Gastroesophageal sphincter (tissue), 4 donors: ENCODE measurements at regions not wholly inside any gene's neighbourhood (a gene's known extent, or its start where the extent isn't known, plus 50 kb on each side); places are given as distances from the start of the nearest gene placed in this dataset.

Experiments used
- ATAC-seq: fragments of 150-250 bp; one replicate; pipeline ENCODE4 v1.9.1; 2016; ENCODE audit warnings: mild to moderate bottlenecking, moderate library complexity
- H3K27ac ChIP-seq, 4 donors: fragments of 200-600 bp; sonication (generic) in 3 of 4; 1 replicate in 3 of 4; 2 replicates in 1 of 4; pipeline ENCODE4 v1.5.1; 2016 to 2019
- H3K27me3 ChIP-seq: fragments of 200-600 bp; sonication (generic); one replicate; pipeline ENCODE4 v1.5.1; 2019
- H3K36me3 ChIP-seq, 2 donors: fragments of 200-600 bp; sonication (generic); one replicate each; pipeline ENCODE4 v1.5.1; 2019; ENCODE audit warnings: control low read depth in 1 of 2
- H3K4me1 ChIP-seq, 3 donors: fragments of 200-600 bp; sonication (generic); 1 replicate in 2 of 3; 2 replicates in 1 of 3; pipeline ENCODE4 v1.5.1; 2016 to 2019; ENCODE audit warnings: control low read depth in 2 of 3
- H3K4me3 ChIP-seq, 2 donors: fragments of 200-600 bp; sonication (generic); one replicate each; pipeline ENCODE4 v1.5.1; 2019; ENCODE audit warnings: mild to moderate bottlenecking in 1 of 2, moderate library complexity in 1 of 2
- H3K9me3 ChIP-seq, 3 donors: fragments of 200-600 bp; sonication (generic); one replicate each; pipeline ENCODE4 v1.5.1; 2017 to 2019; ENCODE audit warnings: control low read depth in 2 of 3
- EP300 ChIP-seq: sonication (generic); formaldehyde crosslinking; IDR thresholded peaks from one replicate; pipeline ENCODE4 v1.6.1; 2017; ENCODE audit warnings: antibody characterized with exemption, mild to moderate bottlenecking
- POLR2A ChIP-seq, 2 donors: fragments of 450-650 bp; IDR thresholded peaks; one replicate each; pipeline ENCODE4 v1.6.1; 2017; ENCODE audit warnings: antibody characterized with exemption in 2 of 2, mild to moderate bottlenecking in 2 of 2, moderate library complexity in 1 of 2
- POLR2AphosphoS5 ChIP-seq: sonication (generic); formaldehyde crosslinking; IDR thresholded peaks from one replicate; pipeline ENCODE4 v1.6.1; 2017; ENCODE audit warnings: antibody characterized with exemption
- WGBS, 2 donors: methylation state at CpG; one replicate each; pipeline ENCODE4 v1.1.5; 2018; ENCODE audit warnings: low coverage in 1 of 2; 5-methylcytosine and 5-hydroxymethylcytosine counted together
- TF ChIP-seq, protein P1 (sequence below), 4 experiments: fragments of 200-600 bp in 2 of 4; fragments of 450-650 bp in 2 of 4; sonication (generic) in 1 of 4; IDR thresholded peaks; one replicate each; pipeline ENCODE4 v1.5.1; 2017 to 2019; ENCODE audit warnings: antibody characterized with exemption in 4 of 4, mild to moderate bottlenecking in 2 of 4, moderate library complexity in 2 of 4

DNA sequence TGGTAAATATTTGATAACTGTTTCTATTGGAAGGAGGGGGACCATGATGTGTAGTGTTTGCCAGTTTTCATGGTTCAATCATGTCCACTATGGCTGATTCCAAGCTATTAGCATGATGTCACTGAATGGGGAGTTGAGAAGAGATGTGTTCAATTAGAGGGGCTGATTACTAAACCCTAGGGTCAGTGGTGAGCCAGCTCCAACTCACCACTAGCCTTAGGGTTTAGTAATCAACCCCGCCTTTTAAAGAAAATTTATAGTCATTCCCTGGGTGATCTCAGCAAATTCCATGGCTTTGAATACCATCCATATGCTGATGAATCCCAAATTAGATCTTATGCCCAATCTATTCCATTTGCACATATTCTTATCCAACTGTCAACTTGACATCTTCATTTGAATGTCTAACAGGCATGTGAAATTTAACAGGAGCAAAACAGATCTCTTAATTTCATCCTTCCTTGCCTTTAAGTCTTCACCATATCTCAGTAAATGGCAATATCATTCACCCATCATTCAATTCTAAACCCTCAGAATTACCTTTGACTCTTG is 98.8 kb downstream of the GCNT1 start:
- Histone ChIP-seq H3K36me3 (no peaks in the 10 kb centered on the region), H3K4me1 (peaks cover 0 to 8% (median 0%) of the 10 kb centered on the region in 3 donors), H3K9me3 (no peaks in the 10 kb centered on the region), H3K4me3 (no peak overlapping the region), H3K27me3 (no peaks in the 10 kb centered on the region), H3K27ac (no peak overlapping the region)
- TF ChIP-seq EP300 = no peak
- TF ChIP-seq POLR2A (IDR thresholded peaks at IDR 0.05) = no peak
- TF ChIP-seq, protein P1, sequence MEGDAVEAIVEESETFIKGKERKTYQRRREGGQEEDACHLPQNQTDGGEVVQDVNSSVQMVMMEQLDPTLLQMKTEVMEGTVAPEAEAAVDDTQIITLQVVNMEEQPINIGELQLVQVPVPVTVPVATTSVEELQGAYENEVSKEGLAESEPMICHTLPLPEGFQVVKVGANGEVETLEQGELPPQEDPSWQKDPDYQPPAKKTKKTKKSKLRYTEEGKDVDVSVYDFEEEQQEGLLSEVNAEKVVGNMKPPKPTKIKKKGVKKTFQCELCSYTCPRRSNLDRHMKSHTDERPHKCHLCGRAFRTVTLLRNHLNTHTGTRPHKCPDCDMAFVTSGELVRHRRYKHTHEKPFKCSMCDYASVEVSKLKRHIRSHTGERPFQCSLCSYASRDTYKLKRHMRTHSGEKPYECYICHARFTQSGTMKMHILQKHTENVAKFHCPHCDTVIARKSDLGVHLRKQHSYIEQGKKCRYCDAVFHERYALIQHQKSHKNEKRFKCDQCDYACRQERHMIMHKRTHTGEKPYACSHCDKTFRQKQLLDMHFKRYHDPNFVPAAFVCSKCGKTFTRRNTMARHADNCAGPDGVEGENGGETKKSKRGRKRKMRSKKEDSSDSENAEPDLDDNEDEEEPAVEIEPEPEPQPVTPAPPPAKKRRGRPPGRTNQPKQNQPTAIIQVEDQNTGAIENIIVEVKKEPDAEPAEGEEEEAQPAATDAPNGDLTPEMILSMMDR (IDR thresholded peaks at IDR 0.05) = no peak
- no peak for TF ChIP-seq POLR2AphosphoS5
- WGBS, 2 donors = 93 to 100% methylated on average over 1 of the region's 1 CpG
- ATAC-seq = no peak

DNA sequence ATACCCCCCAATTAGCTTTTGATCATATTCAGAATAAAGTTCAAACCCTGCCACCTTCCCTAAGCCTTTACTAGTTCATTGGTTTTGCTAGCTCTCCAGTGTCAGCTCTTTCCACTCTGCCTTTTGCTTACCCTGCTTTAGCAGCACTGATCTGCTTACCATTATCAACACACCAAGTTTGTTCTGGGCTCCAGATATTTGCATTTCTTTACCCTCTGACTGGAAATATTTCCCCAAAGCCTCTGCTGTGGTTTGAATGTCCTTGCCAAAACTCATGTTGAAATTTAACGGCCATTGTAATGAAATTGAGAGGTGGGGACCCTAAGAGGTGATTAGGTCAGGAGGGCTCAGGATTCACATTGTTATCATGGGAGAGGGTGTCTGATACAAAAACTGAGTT is 99.5 kb downstream of the GCNT1 start:
- ATAC-seq = no peak
- no peak overlapping the region for H3K27ac ChIP-seq
- peaks cover 0 to 8% (median 0%) of the 10 kb centered on the region in 3 donors for H3K4me1 ChIP-seq
- no peak overlapping the region for H3K4me3 ChIP-seq
- H3K36me3 ChIP-seq = no peaks in the 10 kb centered on the region
- WGBS, 2 donors = 60% methylated on average over 1 of the region's 1 CpG; no CpG with 5 or more reads in 1 of the 2 donors
- TF ChIP-seq POLR2AphosphoS5 = no peak
- TF ChIP-seq POLR2A (IDR thresholded peaks at IDR 0.05) = no peak
- TF ChIP-seq, protein P1 (IDR thresholded peaks at IDR 0.05) = no peak
- TF ChIP-seq EP300 = no peak
- no peaks in the 10 kb centered on the region for H3K27me3 ChIP-seq
- no peaks in the 10 kb centered on the region for H3K9me3 ChIP-seq

DNA sequence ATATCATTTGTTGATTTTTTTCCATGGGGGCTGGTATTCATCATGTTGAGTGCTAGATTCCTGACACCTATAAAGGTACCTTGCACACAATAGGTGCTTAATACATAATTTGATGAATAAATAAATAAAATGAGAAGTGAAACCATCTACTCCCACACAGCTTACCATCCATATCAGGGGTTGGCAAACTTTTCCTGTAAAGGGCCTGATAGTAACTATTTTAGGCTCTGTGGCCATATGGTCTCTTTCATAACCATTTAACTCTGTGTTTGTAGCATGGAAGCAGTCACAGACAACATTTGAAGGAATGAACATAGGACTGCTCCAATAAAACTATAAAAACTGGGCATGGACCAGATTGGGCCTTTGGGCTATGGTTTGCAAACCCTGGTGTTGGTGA is 100.3 kb downstream of the GCNT1 start:
- Histone ChIP-seq H3K9me3 (no peaks in the 10 kb centered on the region), H3K36me3 (no peaks in the 10 kb centered on the region), H3K27me3 (no peaks in the 10 kb centered on the region), H3K27ac (no peak overlapping the region), H3K4me3 (no peak overlapping the region), H3K4me1 (peaks cover 0 to 8% (median 0%) of the 10 kb centered on the region in 3 donors)
- no peak for ATAC-seq
- no peak for TF ChIP-seq POLR2A (IDR thresholded peaks at IDR 0.05)
- TF ChIP-seq EP300 = no peak
- TF ChIP-seq POLR2AphosphoS5 = no peak
- TF ChIP-seq, protein P1 (IDR thresholded peaks at IDR 0.05) = no peak

DNA sequence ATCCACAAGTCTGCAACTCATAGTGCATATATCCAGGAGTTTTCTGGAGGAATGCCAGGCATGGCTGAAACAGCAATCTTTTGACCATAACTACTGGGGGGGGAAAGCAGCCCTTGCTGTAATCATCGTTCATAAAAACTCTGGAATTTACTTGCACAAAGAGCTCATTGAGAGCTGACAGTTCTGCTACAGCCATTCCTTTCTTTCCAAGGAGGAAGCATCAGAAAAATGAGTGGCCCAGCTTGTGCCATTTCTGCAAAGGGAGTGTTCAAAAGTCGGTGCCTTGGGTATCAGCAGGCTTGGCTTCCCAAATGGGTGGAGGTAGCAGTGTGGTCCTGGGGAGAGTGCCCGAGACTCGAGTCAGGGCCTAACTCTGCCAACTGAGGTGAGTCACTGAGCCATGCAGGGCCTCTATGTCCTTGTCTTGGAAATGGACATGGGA is 101.5 kb downstream of the GCNT1 start:
- peak overlapping the region in 1 of 4 donors; percentile 26 for H3K27ac ChIP-seq
- WGBS, 2 donors = 17 to 25% methylated on average over 1 to 2 of the region's 4 CpGs
- no peak for ATAC-seq

More for the DNA sequence above, 101.5 kb downstream of the GCNT1 start:
- Histone ChIP-seq H3K27me3 (no peaks in the 10 kb centered on the region), H3K9me3 (no peaks in the 10 kb centered on the region), H3K4me3 (no peak overlapping the region), H3K4me1 (peaks cover 0 to 8% (median 0%) of the 10 kb centered on the region in 3 donors), H3K36me3 (no peaks in the 10 kb centered on the region)
- TF ChIP-seq EP300 (no peak), POLR2A (IDR thresholded peaks at IDR 0.05) (no peak), POLR2AphosphoS5 (no peak)
- TF ChIP-seq, protein P1 (IDR thresholded peaks at IDR 0.05) = no peak
